HL-60 (cell line): ENCODE measurements at regions not wholly inside any gene's neighbourhood (a gene's known extent, or its start where the extent isn't known, plus 50 kb on each side); places are given as distances from the start of the nearest gene placed in this dataset.

Experiments used
- DNase-seq, 2 experiments: peaks; one replicate each; pipeline ENCODE4 v3.0.0-alpha.2; 2010 to 2020; ENCODE audit warnings: low read depth in 1 of 2, low spot score in 1 of 2
- H3K27ac ChIP-seq: fragments of 250-450 bp; sonication (Bioruptor Pico); replicated peaks from 2 replicates; pipeline ENCODE4 v1.5.1; 2020; ENCODE audit warnings: mild to moderate bottlenecking, moderate library complexity
- H3K27me3 ChIP-seq: fragments of 250-450 bp; sonication (Bioruptor Pico); 2 replicates; pipeline ENCODE4 v1.5.1; 2021; ENCODE audit warnings: mild to moderate bottlenecking, moderate library complexity; ENCODE audit not compliant: insufficient read depth, poor library complexity, severe bottlenecking
- H3K4me3 ChIP-seq: replicated peaks from 2 replicates; pipeline ENCODE4 v1.5.1; 2011; ENCODE audit warnings: mild to moderate bottlenecking, control low read depth, low read length; ENCODE audit not compliant: insufficient read depth
- CTCF ChIP-seq: IDR thresholded peaks from one replicate; pipeline ENCODE4 v1.5.1; 2011; ENCODE audit warnings: low read length, control low read depth, inconsistent platforms; ENCODE audit not compliant: insufficient read depth
- GABPA ChIP-seq: IDR thresholded peaks from 2 replicates; pipeline ENCODE4 v1.6.1; 2012; ENCODE audit warnings: low read depth
- POLR2AphosphoS5 ChIP-seq: IDR thresholded peaks from 2 replicates; pipeline ENCODE4 v1.6.1; 2012; ENCODE audit warnings: low read depth
- SPI1 ChIP-seq: IDR thresholded peaks from 2 replicates; pipeline ENCODE4 v1.6.1; 2012; ENCODE audit warnings: low read depth, mild to moderate bottlenecking, borderline replicate concordance
- TF ChIP-seq, protein P1 (sequence below): IDR thresholded peaks from 2 replicates; pipeline ENCODE4 v1.6.1; 2012; ENCODE audit warnings: low read depth; ENCODE audit not compliant: insufficient replicate concordance

- TF ChIP-seq SPI1 (no peak), GABPA (no peak), POLR2AphosphoS5 (no peak), CTCF (no peak)
- TF ChIP-seq, protein P1, sequence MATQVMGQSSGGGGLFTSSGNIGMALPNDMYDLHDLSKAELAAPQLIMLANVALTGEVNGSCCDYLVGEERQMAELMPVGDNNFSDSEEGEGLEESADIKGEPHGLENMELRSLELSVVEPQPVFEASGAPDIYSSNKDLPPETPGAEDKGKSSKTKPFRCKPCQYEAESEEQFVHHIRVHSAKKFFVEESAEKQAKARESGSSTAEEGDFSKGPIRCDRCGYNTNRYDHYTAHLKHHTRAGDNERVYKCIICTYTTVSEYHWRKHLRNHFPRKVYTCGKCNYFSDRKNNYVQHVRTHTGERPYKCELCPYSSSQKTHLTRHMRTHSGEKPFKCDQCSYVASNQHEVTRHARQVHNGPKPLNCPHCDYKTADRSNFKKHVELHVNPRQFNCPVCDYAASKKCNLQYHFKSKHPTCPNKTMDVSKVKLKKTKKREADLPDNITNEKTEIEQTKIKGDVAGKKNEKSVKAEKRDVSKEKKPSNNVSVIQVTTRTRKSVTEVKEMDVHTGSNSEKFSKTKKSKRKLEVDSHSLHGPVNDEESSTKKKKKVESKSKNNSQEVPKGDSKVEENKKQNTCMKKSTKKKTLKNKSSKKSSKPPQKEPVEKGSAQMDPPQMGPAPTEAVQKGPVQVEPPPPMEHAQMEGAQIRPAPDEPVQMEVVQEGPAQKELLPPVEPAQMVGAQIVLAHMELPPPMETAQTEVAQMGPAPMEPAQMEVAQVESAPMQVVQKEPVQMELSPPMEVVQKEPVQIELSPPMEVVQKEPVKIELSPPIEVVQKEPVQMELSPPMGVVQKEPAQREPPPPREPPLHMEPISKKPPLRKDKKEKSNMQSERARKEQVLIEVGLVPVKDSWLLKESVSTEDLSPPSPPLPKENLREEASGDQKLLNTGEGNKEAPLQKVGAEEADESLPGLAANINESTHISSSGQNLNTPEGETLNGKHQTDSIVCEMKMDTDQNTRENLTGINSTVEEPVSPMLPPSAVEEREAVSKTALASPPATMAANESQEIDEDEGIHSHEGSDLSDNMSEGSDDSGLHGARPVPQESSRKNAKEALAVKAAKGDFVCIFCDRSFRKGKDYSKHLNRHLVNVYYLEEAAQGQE, result no peak
- DNase-seq, result no peak
- H3K27me3 ChIP-seq, result no peaks in the 10 kb centered on the region
- no peak overlapping the region for H3K4me3 ChIP-seq
- no peak overlapping the region for H3K27ac ChIP-seq
Measured at GRCh38 chr13:62931853-62932252, 1516.2 kb upstream of the PCDH20 start.

DNA sequence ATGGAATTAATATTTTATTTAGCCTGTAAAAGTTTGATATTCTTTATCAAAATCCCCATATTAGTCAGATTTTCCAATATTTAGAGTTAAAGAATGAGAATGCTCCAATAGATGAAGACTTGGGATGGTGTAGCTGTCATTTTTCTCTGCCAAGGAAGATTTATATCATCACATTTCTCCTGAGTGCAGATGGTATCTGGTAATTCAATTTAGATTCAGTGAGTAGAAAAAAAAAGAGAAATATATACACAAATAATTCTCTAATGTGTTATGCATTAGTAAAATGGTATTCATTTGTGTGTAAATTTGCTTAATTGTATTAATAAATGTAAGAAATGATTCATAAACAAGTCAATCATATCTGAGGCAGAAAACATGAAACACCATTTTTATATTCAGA is 1508.7 kb upstream of the PCDH20 start:
- no peak overlapping the region for H3K4me3 ChIP-seq
- TF ChIP-seq POLR2AphosphoS5 (no peak), CTCF (no peak), SPI1 (no peak)
- H3K27ac ChIP-seq, result no peak overlapping the region
- no peaks in the 10 kb centered on the region for H3K27me3 ChIP-seq
- no peak for DNase-seq

DNA sequence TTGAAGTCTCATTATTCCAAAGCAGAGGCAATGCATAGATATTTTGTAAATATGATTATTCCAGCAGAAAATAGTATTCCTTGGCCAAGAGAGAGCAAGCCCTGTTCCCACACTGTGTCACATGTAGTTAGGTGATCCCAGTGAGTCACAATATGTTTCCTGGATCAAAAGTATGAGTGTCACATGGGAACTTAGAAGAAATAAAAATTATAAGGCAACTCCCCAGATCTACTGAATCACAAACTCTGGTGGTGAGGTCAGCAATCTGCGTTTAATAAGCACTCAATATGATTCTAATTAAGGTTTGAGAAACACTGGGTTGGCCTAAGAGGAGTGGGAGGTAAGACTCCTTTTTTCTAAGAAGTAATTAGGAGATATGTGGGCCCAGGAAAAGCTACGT is 1504.5 kb upstream of the PCDH20 start:
- TF ChIP-seq, protein P1, result no peak
- no peak for TF ChIP-seq SPI1
- TF ChIP-seq POLR2AphosphoS5, result no peak
- no peak for TF ChIP-seq CTCF
- TF ChIP-seq GABPA, result no peak
- DNase-seq, result no peak
- Histone ChIP-seq H3K27me3 (no peaks in the 10 kb centered on the region), H3K27ac (no peak overlapping the region), H3K4me3 (no peak overlapping the region)

DNA sequence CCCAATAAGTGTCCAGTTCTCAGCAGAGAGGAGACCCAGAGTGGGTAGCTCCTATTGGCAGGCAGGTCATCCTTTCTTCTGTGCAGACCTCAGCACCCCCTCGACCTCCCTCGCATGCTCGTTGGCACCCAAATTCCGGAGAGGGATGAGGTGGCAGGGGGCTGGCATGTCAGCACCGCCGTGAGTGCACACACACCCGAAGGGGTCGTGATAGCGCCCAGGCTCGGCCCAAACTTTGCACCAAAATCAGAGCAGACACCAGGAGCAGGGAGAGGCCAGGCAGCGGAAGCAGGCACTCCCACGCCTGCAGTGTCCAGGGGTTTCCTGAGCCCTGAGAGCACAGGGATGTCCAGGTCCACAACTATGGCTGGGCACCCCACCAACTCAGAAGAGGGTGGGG is 1503.8 kb upstream of the PCDH20 start:
- Histone ChIP-seq H3K4me3 (no peak overlapping the region), H3K27me3 (no peaks in the 10 kb centered on the region), H3K27ac (no peak overlapping the region)
- TF ChIP-seq GABPA (no peak), SPI1 (no peak), POLR2AphosphoS5 (no peak), CTCF (no peak)
- TF ChIP-seq, protein P1, result no peak
- no peak for DNase-seq
